PC-3 (cell line): ENCODE measurements at regions not wholly inside any gene's neighbourhood (a gene's known extent, or its start where the extent isn't known, plus 50 kb on each side); places are given as distances from the start of the nearest gene placed in this dataset.

Experiments used
- ATAC-seq: fragments of 200-7000 bp; cut with Tn5 transposase; 2 replicates; pipeline ENCODE4 v1.9.1; 2020; ENCODE audit warnings: mild to moderate bottlenecking, moderate library complexity
- BruUV-seq: library from RNA; stranded (reverse); fragments of 400-500 nt; replicated peaks from 2 replicates; lab custom pipeline; 2021; lab: Mats Ljungman, UMichigan
- CTCF ChIA-PET: fragments of 300-600 bp; sonication (Branson Sonifier 250); formaldehyde crosslinking; loops from one replicate; lab custom pipeline; 2022; ENCODE audit warnings: antibody characterized with exemption; lab: Charles Lee
- POLR2A ChIA-PET: fragments of 300-600 bp; sonication (Branson Sonifier 250); formaldehyde crosslinking; loops from one replicate; lab custom pipeline; 2022; ENCODE audit warnings: antibody characterized with exemption; ENCODE audit not compliant: unreplicated experiment; lab: Charles Lee
- DNase-seq: peaks from one replicate; pipeline ENCODE4 v3.0.0-alpha.2; 2015
- H2AFZ ChIP-seq: fragments of 300-600 bp; sonication (generic); 2 replicates; pipeline ENCODE4 v1.6.0; 2016; ENCODE audit warnings: antibody characterized with exemption, low read length
- H3F3A ChIP-seq: fragments of 300-600 bp; sonication (generic); one replicate; pipeline ENCODE4 v1.6.0; 2017; ENCODE audit warnings: antibody characterized with exemption, low read length, control low read depth, mild to moderate bottlenecking; ENCODE audit not compliant: unreplicated experiment
- H3K27ac ChIP-seq: fragments of 300-600 bp; sonication (generic); 2 replicates; pipeline ENCODE4 v1.5.1; 2016; ENCODE audit warnings: mild to moderate bottlenecking, low read length
- H3K27me3 ChIP-seq: fragments of 300-600 bp; sonication (generic); 2 replicates; pipeline ENCODE4 v1.6.1; 2016; ENCODE audit warnings: low read length, mixed read lengths
- H3K36me3 ChIP-seq: fragments of 300-600 bp; sonication (generic); 2 replicates; pipeline ENCODE4 v1.6.1; 2016; ENCODE audit warnings: low read depth, mixed run types, low read length, mixed read lengths
- H3K4me1 ChIP-seq: fragments of 300-600 bp; sonication (generic); 2 replicates; pipeline ENCODE4 v1.5.1; 2016; ENCODE audit warnings: low read length; ENCODE audit not compliant: insufficient read depth
- H3K4me2 ChIP-seq: fragments of 300-600 bp; sonication (generic); 2 replicates; pipeline ENCODE4 v1.6.0; 2016; ENCODE audit warnings: low read length
- H3K4me3 ChIP-seq: fragments of 300-600 bp; sonication (generic); 2 replicates; pipeline ENCODE4 v1.5.1; 2016; ENCODE audit warnings: mild to moderate bottlenecking, low read length, mixed read lengths
- H3K79me2 ChIP-seq: fragments of 300-600 bp; sonication (generic); 2 replicates; pipeline ENCODE4 v1.6.1; 2017; ENCODE audit warnings: low read length, mixed read lengths
- H3K9ac ChIP-seq: fragments of 300-600 bp; sonication (generic); 2 replicates; pipeline ENCODE4 v1.6.0; 2016; ENCODE audit warnings: mild to moderate bottlenecking, low read length
- H3K9me2 ChIP-seq: fragments of 300-600 bp; sonication (generic); replicated peaks from 2 replicates; pipeline ENCODE4 v1.6.1; 2016; ENCODE audit warnings: mixed run types, low read length, mixed read lengths
- H3K9me3 ChIP-seq: fragments of 300-600 bp; sonication (generic); 2 replicates; pipeline ENCODE4 v1.6.1; 2016; ENCODE audit warnings: low read length, mixed read lengths
- H4K20me1 ChIP-seq: fragments of 300-600 bp; sonication (generic); 2 replicates; pipeline ENCODE4 v1.6.1; 2016; ENCODE audit warnings: low read length, mixed read lengths
- EZH2 ChIP-seq: fragments of 300-600 bp; sonication (generic); IDR thresholded peaks from one replicate; pipeline ENCODE4 v1.6.1; 2017; ENCODE audit warnings: antibody characterized with exemption, mild to moderate bottlenecking, low read length; ENCODE audit not compliant: unreplicated experiment
- EZH2phosphoT487 ChIP-seq: fragments of 300-600 bp; sonication (generic); IDR thresholded peaks from 2 replicates; pipeline ENCODE4 v1.6.1; 2018; ENCODE audit warnings: mild to moderate bottlenecking, antibody characterized with exemption, low read length, borderline replicate concordance
- intact Hi-C: fragments of 100-400 bp; cut with micrococcal nuclease; formaldehyde crosslinking; loops from 2 replicates; pipeline ENCODE4 v1.9.0; 2023
- TF ChIP-seq, protein P1 (sequence below): fragments of 300-600 bp; sonication (generic); conservative IDR thresholded peaks from 2 replicates; pipeline ENCODE4 v1.5.1; 2017; ENCODE audit warnings: antibody characterized with exemption, low read depth, mild to moderate bottlenecking, low read length

DNA sequence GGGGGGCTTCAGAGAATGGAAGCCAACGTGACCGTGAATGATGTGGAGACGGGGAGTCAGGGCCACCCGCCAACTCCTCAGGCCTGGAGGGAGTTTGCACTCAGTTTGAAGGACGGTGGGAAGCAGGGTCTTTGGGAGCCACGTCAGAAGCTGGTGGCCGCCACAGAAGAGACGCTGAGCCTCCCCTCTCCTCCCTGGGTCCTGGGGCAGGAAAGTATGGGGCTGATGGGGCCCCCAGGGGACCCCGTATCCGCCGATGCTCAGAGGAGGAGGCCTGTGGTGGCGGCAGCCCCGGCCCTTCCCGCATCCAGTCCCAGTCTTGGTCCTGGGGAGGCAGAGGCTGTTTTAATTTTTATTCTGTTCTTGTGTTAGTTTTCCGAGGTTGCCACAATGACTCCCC lies 188.6 kb upstream of the C1orf174 start:
- POLR2A ChIA-PET: no interaction called here
- Histone ChIP-seq H3K27ac (no peak overlapping the region), H3K9me3 (no peaks in the 10 kb centered on the region), H3K4me3 (no peak overlapping the region), H3K4me2 (no peak overlapping the region), H3K36me3 (no peaks in the 10 kb centered on the region), H3K4me1 (no peaks in the 10 kb centered on the region), H4K20me1 (no peaks in the 10 kb centered on the region), H3K9me2 (no peaks in the 10 kb centered on the region), H3F3A (no peaks in the 10 kb centered on the region), H3K79me2 (no peaks in the 10 kb centered on the region), H2AFZ (no peak overlapping the region), H3K9ac (no peak overlapping the region), H3K27me3 (peaks cover 40% of the 10 kb centered on the region)
- CTCF ChIA-PET: no interaction called here
- TF ChIP-seq EZH2: no peak
- DNase-seq: no peak
- no peak for ATAC-seq
- BruUV-seq: no TSS peak
- intact Hi-C loops: no loop called here

DNA sequence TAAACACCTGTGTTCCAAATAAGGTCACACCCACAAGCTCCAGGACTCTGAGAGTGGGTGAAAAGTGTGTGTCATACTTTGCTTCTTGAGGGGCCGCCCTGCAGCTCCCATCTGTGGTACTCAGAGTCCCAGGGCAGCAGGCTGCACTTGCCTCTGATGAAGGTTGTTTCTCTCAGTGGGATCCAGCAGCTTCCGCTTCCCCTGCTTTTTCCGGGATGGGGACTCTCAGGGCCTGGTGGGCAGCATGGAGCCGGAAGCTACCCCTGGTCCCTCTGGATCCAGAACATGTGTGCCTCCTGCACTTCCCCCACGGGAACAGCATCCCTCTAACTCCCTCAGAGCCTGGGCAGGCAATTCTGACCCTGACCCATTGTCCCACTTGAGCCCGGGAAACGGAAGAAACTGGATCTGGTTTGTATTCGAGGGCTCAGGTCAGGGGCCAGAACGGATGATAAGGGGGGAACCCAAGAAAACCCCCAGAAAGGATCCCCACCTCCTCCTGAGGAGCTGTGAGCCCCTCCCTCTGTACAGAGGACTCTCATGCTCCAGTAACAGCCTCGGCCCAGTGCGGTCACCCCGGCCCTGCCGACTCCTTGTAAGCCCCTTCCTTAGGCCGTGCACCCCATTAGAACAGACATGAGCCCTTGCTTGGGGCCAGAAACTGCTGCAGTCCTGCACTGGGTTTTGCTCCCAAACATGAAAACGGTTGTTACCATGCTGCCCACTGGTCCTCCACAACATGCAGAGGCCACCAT lies 189.5 kb upstream of the C1orf174 start:
- no TSS peak for BruUV-seq
- ChIA-PET POLR2A (no interaction called here), CTCF (no interaction called here)
- ATAC-seq (no peak), DNase-seq (no peak)
- no peak for TF ChIP-seq EZH2
- TF ChIP-seq, protein P1, sequence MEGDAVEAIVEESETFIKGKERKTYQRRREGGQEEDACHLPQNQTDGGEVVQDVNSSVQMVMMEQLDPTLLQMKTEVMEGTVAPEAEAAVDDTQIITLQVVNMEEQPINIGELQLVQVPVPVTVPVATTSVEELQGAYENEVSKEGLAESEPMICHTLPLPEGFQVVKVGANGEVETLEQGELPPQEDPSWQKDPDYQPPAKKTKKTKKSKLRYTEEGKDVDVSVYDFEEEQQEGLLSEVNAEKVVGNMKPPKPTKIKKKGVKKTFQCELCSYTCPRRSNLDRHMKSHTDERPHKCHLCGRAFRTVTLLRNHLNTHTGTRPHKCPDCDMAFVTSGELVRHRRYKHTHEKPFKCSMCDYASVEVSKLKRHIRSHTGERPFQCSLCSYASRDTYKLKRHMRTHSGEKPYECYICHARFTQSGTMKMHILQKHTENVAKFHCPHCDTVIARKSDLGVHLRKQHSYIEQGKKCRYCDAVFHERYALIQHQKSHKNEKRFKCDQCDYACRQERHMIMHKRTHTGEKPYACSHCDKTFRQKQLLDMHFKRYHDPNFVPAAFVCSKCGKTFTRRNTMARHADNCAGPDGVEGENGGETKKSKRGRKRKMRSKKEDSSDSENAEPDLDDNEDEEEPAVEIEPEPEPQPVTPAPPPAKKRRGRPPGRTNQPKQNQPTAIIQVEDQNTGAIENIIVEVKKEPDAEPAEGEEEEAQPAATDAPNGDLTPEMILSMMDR: no peak
- no peak for TF ChIP-seq EZH2phosphoT487
- no peaks in the 10 kb centered on the region for H3K9me2 ChIP-seq
- no peaks in the 10 kb centered on the region for H3F3A ChIP-seq
- H3K4me3 ChIP-seq: no peak overlapping the region
- H4K20me1 ChIP-seq: no peaks in the 10 kb centered on the region
- H3K79me2 ChIP-seq: no peaks in the 10 kb centered on the region
- H3K4me2 ChIP-seq: no peak overlapping the region
- H3K4me1 ChIP-seq: no peaks in the 10 kb centered on the region
- H3K27ac ChIP-seq: no peak overlapping the region
- peaks cover 30% of the 10 kb centered on the region for H3K27me3 ChIP-seq
- H3K9ac ChIP-seq: no peak overlapping the region
- intact Hi-C loops: no loop called here
- H3K36me3 ChIP-seq: no peaks in the 10 kb centered on the region
- H3K9me3 ChIP-seq: no peaks in the 10 kb centered on the region
- H2AFZ ChIP-seq: no peak overlapping the region

DNA sequence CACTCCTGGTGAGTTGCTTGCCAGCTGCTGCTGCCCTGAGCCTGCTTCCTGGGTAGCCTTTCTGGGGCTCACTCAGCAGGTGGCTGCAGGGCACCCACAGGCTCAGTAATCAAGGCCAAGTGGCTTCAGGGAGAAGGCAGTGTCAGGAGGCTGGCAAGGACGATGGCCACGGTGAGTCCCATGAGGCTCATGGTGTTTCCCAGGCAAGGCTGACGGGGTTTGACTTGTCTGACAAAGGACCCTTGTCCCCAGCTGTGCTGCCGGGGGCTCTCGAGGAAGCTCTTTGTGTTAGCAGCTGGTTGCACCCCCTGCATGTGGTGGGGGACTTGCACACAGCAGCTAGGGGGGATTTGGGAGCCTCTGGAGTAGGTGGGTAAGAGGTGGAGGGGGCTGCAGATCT lies 190.5 kb upstream of the C1orf174 start:
- H4K20me1 ChIP-seq: no peaks in the 10 kb centered on the region
- no peak overlapping the region for H2AFZ ChIP-seq
- H3K9me3 ChIP-seq: no peaks in the 10 kb centered on the region
- intact Hi-C loops: no loop called here
- no peak overlapping the region for H3K27ac ChIP-seq
- BruUV-seq: no TSS peak
- no peaks in the 10 kb centered on the region for H3K4me1 ChIP-seq
- H3K4me3 ChIP-seq: no peak overlapping the region
- no peaks in the 10 kb centered on the region for H3K9me2 ChIP-seq
- ChIA-PET CTCF (no interaction called here), POLR2A (no interaction called here)
- DNase-seq: no peak
- no peak overlapping the region for H3K4me2 ChIP-seq
- H3K36me3 ChIP-seq: no peaks in the 10 kb centered on the region
- no peaks in the 10 kb centered on the region for H3K79me2 ChIP-seq
- peaks cover 21% of the 10 kb centered on the region for H3K27me3 ChIP-seq
- ATAC-seq: no peak
- TF ChIP-seq EZH2phosphoT487: no peak
- TF ChIP-seq, protein P1: no peak
- TF ChIP-seq EZH2: no peak
- H3K9ac ChIP-seq: no peak overlapping the region
- H3F3A ChIP-seq: no peaks in the 10 kb centered on the region
